ENCODE measurements at regions not wholly inside any gene's neighbourhood (a gene's known extent, or its start where the extent isn't known, plus 50 kb on each side); places are given as distances from the start of the nearest gene placed in this dataset.

DNA sequence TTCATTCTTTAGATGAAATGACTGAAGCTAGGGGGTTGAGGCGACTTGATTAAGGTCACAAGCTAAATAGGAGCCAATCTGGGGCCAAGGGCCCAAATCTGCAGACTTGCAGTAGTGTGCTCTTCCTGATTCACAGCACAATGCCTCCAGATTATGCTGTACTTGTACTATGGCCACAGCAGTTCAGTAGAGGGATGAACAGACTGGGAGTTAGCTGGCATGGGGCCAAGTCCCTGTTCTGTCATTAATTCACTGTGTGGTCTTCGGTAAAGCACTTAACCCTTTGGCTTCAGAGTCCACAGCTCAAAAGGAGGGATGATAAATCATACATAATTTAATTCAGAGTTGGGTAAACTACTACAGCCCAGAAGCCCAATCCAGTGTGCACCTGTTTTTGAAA lies 196.8 kb downstream of the XPNPEP1 start:
- no peak for TF ChIP-seq EP300 (IDR thresholded peaks at IDR 0.05)
- TF ChIP-seq, protein P1, sequence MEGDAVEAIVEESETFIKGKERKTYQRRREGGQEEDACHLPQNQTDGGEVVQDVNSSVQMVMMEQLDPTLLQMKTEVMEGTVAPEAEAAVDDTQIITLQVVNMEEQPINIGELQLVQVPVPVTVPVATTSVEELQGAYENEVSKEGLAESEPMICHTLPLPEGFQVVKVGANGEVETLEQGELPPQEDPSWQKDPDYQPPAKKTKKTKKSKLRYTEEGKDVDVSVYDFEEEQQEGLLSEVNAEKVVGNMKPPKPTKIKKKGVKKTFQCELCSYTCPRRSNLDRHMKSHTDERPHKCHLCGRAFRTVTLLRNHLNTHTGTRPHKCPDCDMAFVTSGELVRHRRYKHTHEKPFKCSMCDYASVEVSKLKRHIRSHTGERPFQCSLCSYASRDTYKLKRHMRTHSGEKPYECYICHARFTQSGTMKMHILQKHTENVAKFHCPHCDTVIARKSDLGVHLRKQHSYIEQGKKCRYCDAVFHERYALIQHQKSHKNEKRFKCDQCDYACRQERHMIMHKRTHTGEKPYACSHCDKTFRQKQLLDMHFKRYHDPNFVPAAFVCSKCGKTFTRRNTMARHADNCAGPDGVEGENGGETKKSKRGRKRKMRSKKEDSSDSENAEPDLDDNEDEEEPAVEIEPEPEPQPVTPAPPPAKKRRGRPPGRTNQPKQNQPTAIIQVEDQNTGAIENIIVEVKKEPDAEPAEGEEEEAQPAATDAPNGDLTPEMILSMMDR (IDR thresholded peaks at IDR 0.05) = no peak
